Occipital lobe (tissue), 1 donor: ENCODE measurements at regions not wholly inside any gene's neighbourhood (a gene's known extent, or its start where the extent isn't known, plus 50 kb on each side); places are given as distances from the start of the nearest gene placed in this dataset.
"Not testable (repeated sequence)": the region's sequence is repeated elsewhere in the genome, so short reads cannot be mapped to it uniquely, and the experiment has no call there.

Experiments used
- DNase-seq: peaks from one replicate; lab custom pipeline; 2025; lab: John Stamatoyannopoulos, UW

DNA sequence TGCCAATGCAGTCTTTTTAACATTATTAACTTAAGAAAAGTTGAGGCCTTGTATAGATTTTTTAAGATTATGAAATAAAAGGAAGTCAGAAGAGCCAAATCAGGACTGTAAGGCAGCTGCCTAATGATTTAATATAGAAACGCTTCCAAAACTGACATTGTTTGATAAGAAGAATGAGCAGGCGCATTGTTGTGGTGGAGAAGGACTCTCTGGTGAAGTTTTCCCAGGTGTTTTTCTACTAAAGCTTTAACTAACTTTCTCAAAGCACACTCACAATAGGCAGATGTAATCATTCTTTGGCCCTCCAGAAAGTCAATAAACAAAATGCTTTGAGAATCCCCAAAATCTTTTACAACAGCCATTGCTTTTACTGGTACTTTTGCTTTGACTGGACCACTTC is 288.6 kb upstream of the FIGN start:
- no peak for DNase-seq

DNA sequence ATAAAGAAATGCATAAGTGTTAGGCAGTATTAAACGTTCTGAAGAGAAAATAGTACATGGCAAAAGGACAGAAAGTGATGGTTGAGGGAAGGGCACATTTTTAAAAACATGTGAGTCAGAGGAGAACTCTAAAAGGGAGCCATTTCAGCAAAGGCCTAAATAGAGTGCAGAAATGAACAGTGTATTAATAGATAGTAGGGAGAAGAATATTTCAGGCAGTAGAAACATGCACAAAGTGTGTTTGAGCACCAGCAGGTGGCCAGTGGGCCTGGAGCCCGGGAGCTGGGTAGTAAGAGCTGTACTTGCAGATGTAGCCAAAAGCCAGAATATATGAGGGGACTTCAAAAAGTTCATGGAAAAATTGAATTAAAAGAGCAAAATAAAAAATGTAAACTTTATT is 288.1 kb upstream of the FIGN start:
- DNase-seq, result peak; percentile 4

DNA sequence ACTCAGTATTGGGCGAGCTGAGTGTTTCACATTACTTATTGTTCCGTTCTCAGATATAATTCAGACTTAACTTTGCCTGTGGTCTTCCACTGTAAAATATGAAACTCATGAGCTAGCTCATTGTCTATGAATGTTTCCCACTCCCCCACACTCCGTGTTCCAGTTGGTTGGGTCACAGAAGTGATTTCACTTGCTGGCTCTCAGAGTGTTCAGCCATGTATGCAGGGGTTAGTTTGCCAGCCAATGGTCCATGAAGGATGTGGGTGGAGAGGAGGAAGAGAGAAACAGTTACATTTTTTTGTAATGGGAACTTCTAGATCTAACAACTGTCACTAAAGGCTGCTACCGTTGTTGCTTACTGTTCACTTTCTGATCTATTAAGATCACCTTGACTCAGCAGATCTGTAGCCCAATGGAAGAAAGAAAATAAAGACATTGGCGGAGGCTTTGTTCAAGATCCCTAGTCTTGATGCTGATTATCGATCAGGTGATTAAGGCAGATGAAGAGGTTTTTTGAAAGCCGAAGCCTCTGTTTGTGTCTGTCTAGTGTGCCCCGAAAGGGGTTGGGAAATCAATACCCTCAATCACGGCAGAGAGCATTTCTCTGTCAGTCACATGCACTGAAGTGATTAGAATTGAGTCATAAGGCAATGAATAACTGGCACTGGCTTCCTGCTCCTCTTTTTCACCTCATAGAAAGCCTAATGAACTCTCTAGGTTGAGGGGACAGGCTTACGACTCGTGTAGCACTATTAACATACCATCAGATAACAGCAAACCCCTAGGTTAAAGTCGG is 279.7 kb upstream of the FIGN start:
- DNase-seq, result no peak

DNA sequence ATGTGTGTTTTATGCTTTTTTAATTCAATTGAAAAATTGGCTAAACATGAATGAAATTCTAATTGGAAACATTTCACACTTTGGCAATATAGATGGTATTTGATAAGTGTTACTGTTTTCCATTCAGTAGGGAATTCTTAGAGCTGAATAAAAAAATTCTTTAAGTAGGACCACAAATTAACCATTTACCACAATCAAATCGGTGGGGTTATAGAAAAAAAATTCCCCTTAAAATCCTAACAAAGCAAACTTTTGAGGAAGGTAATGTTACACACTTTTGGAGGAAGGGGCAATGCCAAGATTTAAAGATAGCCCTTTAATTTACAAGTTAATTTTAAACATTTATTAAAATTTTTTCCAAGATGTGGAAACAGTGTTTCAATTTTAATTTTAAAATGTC is 279.0 kb upstream of the FIGN start:
- DNase-seq, result no peak

DNA sequence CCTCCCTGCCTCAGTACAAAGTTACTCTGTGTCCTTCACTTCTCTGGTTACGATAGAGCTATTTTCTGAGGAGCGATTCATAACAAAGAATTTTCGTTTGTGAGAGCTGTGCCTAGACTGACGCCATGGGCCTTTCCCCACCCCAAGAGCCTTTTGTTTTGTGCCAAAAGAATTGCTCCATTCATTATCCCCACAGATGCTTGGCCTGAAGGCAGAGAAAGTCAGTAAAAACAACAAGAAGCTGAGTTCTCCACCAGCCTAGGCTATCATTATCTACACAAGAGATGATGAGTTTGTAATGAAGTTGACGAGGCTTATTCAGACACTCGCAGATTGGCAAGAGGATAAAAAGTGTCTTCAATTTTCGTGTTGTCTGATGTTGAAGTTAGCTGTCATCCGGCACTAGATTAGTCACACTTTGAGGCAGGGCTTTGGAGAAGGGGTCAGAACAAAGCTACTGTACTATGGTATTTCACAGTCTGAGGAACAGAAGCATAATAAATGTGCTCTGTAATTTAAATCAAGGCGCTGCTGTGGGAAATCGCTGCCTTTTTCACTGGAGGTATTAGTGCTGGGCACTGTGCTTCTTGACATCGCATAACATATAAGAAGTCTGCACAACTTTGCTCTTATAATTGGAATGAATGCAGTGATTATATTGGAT is 278.4 kb upstream of the FIGN start:
- DNase-seq, result peak; percentile 33

DNA sequence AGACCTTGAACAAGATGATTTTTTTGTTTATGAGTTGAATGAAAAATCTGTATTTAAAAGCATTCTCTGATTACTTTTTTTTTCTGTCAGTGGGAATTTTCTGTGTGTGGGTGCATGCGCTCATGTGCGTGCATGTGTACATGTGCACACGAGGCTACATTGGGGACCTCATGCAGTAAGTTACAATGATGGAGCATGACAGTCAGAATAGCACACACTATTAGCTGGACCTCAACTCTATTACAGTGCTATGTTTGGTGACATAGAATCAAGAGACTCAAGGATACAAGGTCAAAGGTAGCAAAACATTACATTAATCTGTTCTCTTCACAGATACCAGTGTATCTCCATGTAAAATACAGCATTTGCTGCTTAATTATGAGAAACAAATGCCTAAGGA is 276.8 kb upstream of the FIGN start:
- no peak for DNase-seq

DNA sequence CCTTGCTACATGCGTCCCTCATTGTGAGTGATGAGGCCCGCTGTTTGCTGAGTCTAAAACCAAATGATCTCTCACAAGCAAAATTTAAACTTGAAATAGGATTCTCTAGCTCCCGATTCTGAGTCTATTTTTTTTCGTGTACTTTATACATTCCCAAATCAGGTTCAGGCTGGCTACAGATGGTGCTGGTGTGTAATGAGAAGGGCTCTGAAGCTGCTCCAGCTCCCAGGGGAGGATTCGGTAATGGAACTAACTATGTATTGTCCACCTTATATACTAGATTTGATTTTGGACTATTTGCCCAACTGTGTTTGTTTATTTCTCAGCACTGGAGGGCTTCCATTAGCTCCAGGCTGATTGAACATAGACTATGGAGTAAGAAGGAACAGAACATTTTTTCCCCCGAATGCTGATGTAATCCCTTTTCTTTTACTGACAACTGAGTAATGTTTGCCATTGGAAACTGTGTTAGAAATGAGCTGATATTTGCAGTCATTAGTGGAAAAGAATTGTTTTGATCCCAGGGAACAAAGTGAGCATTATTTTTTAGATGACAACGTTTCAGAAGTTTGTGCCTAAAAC is 274.0 kb upstream of the FIGN start:
- no peak for DNase-seq

DNA sequence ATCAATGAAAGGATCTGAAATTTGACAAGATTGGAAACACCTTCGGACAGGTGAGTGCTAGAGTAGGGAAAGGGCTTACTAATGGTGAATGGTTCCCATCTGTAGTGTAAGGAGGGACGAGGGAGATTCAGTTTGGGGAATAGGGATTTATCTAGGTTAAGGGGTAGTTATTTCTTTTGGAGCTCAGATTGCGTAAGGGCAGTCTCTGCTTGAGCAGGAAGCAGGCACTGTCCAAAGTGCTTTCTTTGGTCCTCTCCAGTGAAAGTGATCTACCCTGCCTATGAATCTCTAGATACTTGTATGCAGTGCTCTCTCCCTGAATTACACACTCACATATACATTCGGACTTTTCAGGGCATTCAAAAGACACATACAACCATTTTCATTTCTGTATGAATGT is 272.9 kb upstream of the FIGN start:
- no peak for DNase-seq

DNA sequence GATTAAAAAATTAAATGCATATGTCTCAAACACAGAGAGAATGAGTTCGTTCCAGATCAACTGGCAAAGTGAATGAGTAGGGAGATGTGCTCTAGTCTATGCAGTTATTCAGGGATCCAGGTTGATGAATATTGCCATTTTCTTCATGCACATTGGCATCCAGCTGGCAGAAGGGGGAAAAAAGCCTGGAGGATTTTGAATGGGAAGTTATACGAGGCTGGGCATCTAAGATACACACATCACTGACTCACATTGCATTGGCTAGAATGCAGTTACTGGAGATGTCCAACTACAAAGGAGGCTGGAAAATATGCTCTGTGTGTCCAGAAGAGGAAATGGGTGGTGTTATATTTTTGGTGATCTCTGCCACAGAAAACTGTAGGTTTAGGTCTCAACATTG is 270.9 kb upstream of the FIGN start:
- no peak for DNase-seq

DNA sequence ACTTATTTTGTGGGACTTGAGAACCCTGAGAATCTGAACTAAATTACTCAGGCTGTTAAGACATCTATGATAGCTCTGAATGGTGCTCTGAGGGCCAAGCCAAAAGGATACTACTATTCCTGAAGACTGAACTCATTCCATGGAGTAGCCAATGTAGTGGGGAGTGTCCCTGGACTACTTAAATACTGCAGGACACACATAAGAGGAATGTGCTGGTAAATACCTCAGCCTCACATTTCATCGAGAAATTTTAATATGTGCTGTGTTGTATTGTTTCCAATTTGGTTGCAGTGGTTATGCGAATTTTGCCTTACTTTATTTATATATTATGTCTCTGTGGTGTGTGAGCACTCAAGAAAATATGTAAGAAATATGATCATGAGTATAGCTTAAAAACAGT is 264.4 kb upstream of the FIGN start:
- no peak for DNase-seq

DNA sequence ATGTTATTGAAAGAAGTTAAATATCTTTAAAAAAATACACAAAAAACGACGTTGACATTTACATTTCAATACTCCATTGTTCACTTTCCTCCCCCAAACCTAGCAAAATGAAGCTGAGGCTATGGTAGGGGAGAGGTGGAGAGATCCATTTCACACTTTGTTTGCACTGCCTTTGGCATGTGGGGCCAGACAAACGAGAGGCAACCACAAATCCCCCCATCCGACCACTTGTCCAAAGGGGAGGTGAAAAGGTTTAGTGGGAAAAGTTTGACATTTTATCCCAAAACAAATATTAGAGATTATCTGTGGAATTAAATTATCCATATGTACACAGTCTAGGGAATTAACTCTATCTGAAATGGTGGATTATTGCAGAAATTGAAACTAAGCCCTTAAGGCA is 261.7 kb upstream of the FIGN start:
- no peak for DNase-seq

DNA sequence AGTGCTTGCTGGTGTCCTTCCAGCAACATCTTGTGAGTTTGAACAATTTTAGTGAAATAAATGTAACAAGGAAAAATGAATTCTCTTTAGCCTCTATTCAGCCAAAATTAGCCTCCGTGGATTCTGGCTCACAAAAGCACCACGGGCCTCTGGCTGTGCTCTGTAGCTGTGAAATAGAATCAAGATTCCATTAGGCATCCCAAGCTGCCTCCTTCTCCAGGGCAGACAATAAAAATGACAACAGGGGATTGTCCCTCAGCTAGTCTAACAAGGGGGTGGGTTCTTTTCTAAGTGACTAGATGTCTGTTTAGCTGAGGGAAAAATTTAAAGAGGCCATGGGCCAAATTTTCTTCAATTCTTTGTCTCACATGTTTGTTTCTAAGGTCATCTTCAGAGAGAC is 254.7 kb upstream of the FIGN start:
- no peak for DNase-seq

DNA sequence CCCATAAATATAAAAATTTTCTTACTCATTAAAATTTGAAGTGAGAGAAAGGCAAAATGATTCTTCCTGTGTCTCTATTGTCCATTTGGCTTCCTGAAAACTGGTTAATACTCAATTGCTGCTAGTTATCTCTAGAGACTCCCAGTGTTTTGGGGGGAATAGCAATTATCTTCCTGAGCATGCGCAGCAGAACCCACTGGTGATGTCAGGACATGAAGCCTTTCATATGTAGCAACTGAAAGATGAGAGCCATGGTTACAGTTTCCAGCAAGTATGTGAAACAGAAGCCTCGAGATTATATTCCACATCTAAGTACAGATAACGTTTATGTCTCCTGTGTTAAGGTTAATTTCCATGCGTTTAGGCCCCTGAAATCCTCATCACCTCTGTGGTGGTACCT is 254.3 kb upstream of the FIGN start:
- DNase-seq, result no peak

DNA sequence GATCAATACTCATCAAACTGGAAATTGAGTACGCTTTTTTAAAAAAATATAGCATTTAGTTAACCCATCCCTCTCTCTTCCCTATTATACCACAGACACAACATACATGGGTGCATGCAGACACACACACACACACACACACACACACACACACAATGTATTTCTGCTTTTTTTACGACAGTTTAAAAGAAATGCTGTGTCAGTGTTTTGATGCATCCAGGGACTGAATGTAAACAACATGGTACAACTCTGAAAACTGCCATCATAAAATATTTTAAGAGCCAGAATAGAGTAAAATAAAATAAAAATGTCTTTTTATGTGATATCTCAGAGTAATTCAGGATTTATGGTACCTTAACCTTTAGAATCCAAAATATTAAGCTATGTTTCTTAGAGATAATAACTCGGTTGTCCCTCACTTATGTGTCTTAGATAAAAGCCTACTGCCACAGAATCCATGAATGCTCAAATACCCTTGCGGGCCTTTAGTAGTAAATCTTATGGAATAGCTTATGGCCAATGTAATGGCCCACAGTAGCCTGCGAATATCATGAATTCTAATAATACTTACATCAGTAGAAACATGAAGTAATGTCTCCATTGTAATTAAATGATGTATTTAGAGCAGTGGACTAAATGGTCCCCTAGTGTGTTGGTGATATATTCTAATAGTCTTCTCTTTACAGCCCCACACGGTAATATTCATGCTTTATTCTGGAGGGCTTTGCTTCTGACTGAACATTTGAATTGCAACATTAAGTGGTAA is 251.6 kb upstream of the FIGN start:
- DNase-seq, result no peak

DNA sequence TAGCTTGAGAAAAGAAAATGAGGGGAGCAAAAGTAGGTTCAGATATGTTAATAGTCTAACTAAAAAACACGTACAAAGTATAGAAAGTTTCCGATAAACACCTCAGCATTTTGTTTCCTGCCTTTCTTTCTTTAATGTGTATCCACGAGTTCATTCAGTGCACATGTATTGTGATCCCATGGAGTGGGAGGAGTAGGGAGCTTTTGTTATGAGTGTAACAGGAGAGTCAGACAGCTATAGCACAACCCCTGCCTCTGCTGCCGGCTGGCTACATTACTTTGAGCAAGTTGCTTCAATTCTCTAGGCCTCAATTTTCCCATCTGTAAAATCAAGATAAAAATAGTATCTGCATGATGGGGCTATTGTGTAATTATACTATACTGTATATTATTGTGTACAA is 249.2 kb upstream of the FIGN start:
- no peak for DNase-seq

DNA sequence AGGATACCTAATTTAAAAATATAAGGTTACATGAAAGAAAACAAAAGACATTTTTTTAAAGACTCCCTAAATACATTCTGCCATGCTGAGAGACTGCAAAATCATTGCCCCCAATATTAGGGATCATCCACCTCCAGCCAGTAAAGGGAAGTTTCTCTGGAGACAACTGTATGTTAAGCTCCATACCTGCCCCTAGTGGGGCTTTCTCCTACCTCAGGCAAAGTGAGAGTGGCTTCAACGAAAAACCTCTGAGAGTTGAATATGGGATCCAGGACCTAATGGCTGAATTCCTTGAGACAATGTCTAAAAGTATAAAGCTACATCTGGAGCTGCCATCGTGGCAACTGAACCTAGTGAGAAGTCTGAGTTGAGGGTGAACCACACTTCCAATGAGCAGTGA is 248.1 kb upstream of the FIGN start:
- DNase-seq, result no peak

DNA sequence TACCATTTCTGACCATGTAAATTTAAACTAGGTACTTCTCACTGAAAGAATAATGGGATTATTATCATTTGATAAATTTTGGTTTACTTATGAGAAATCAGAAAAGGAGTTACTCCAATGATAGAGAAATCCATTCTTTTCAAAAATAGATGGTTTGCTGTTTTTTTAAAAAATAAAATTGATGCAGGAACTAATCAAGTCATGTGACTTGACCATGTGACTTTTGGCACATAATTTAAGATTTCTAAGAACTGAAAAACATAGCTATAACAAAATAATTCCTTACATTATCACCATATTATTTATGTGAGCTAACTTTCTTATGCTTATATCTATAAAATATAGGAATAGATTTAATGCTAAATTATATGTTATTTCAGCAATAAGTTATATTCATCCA is 247.1 kb upstream of the FIGN start:
- DNase-seq, result no peak

DNA sequence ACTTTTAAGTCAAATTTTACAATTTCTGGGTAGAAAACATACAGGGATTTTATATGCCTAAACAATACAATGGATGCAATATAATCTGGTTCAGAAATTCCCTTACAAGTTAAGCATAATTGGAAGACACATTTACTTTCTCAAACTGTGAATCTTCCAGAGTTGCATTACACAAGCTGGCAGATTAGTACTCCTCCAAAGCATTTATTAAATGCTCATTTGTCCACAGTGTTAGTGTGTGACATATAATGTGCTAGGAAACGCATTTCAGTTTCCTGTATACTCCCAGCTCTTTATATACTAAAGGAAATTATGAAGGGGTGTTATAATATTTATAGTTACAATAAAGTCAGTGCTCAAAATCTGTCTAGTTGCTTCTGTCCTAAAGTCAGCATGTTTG is 239.0 kb upstream of the FIGN start:
- no peak for DNase-seq

DNA sequence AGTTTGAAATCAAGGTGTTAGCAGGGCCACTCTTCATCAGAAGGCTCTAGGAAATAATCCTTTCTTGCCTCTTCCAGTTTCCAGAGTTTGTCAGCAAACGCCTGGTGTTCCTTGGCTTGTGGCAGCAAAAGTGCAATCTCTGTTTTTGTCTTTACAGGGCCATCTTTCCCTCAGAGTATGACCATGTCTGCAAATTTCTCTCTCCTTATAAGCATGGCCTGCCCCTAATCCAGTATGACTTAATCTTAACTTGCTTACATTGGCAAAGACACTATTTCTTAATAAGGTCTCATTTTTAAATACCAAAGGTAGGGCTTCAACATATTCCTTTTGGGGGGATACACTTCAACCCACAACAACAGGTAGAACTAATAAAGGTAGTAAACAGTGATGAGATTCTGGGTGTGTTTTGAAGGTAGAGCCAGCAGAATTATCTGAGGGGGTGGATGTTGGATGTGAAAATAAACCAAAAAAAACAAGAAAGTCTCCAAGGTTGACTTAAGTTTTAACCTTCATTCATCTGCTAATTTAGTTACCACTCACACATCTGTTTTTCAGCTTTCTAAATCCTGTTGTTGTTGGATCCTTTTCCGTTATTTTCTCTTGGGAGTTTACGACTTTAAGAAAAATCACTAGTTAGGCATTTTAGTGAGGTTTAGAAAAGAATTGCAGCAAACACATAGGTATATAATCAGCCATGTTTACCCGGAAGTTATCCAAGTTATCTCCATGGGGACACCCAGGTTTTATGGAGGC is 234.4 kb upstream of the FIGN start:
- DNase-seq, result no peak

DNA sequence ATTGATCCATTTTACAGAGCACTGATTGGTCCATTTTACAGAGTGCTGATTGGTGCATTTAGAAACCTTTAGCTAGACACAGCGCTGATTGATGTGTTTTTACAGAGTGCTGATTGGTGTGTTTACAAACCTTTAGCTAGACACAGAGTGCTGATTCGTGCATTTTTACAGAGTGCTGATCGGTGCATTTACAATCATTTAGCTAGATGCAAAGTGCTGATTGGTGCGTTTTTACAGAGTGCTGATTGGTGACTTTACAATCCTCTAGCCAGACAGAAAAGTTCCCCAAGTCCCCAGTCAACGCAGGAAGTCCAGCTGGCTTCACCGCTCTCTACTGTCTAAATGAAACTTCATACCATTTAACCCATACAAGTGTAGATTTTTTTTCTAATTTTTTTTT is 228.5 kb upstream of the FIGN start:
- DNase-seq, result not testable (repeated sequence)

DNA sequence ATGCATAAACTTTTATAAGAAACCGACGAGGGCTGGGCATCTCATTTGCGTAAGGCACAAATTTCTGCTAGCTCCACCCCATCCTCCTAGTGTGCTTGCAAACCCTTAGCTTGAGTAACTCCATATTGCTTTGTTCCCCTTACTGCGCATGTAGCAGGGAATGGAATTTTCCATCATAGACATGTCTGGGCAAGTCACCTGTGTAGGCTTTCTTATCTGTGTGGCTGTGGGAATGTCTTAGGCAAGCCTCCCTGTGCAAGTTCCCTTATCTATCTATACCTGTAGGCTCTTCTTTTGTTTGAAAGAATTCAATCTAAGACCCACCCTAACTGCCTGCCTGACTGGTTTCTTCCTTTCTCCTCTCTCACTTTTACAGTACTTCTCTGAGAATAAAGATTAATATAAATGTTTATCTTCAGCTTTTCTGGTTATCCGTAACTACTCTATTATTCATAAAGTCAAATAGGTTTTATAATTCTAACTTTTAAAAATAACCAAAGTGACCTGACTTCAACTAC is 217.6 kb upstream of the FIGN start:
- no peak for DNase-seq
